ENCODE measurements at regions not wholly inside any gene's neighbourhood (a gene's known extent, or its start where the extent isn't known, plus 50 kb on each side); places are given as distances from the start of the nearest gene placed in this dataset.

GRCh38 chr16:55045756-55046460 is 115.2 kb downstream of the IRX5 start:
- no peak overlapping the region for H3K4me3 ChIP-seq (ENCODE audit: low read depth, low read length)
- DNase-seq (ENCODE audit: low read depth) = no peak
- TF ChIP-seq, protein P1, sequence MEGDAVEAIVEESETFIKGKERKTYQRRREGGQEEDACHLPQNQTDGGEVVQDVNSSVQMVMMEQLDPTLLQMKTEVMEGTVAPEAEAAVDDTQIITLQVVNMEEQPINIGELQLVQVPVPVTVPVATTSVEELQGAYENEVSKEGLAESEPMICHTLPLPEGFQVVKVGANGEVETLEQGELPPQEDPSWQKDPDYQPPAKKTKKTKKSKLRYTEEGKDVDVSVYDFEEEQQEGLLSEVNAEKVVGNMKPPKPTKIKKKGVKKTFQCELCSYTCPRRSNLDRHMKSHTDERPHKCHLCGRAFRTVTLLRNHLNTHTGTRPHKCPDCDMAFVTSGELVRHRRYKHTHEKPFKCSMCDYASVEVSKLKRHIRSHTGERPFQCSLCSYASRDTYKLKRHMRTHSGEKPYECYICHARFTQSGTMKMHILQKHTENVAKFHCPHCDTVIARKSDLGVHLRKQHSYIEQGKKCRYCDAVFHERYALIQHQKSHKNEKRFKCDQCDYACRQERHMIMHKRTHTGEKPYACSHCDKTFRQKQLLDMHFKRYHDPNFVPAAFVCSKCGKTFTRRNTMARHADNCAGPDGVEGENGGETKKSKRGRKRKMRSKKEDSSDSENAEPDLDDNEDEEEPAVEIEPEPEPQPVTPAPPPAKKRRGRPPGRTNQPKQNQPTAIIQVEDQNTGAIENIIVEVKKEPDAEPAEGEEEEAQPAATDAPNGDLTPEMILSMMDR (conservative IDR thresholded peaks at IDR 0.05; ENCODE audit: low read depth, low read length) = no peak

GRCh38 chr16:55046513-55046912 is 115.8 kb downstream of the IRX5 start:
- DNase-seq (ENCODE audit: low read depth) = no peak
- TF ChIP-seq, protein P1 (conservative IDR thresholded peaks at IDR 0.05; ENCODE audit: low read depth, low read length) = no peak

DNA sequence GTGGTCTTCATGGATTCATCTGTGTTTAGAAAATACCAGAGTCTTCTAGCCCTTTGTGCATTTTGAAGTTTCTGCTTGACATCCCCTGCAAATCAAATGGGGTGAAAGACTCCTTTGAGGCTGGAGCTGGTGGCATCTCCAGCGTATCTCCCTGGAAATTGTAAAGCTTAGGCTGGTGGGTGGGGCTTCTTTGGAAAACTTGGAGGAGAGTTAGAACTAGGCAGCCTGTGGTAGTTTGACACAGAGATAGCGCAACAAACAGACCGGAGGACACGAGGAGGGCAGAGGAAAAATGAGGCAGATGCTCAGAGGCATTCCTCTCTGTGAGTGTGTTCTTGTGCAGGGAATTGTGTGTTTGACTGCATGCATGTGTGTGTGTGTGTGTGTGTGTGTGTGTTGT is 116.3 kb downstream of the IRX5 start:
- TF ChIP-seq, protein P1 (conservative IDR thresholded peaks at IDR 0.05; ENCODE audit: low read depth, low read length) = no peak
- DNase-seq (ENCODE audit: low read depth) = no peak
- H3K4me3 ChIP-seq (ENCODE audit: low read depth, low read length) = no peak overlapping the region

More at GRCh38 chr16:55046513-55046912, 115.8 kb downstream of the IRX5 start:
- no peak overlapping the region for H3K4me3 ChIP-seq (ENCODE audit: low read depth, low read length)

GRCh38 chr16:55047331-55047730 is 116.7 kb downstream of the IRX5 start:
- no peak overlapping the region for H3K4me3 ChIP-seq (ENCODE audit: low read depth, low read length)
- DNase-seq (ENCODE audit: low read depth) = no peak
- TF ChIP-seq, protein P1 (conservative IDR thresholded peaks at IDR 0.05; ENCODE audit: low read depth, low read length) = no peak

- H3K4me3 ChIP-seq (ENCODE audit: low read depth, low read length) = no peak overlapping the region
- TF ChIP-seq, protein P1 (conservative IDR thresholded peaks at IDR 0.05; ENCODE audit: low read depth, low read length) = no peak
- no peak for DNase-seq (ENCODE audit: low read depth)
Observed at GRCh38 chr16:55047903-55048497, 117.3 kb downstream of the IRX5 start.

GRCh38 chr16:55048745-55049144 is 118.1 kb downstream of the IRX5 start:
- TF ChIP-seq, protein P1 (conservative IDR thresholded peaks at IDR 0.05; ENCODE audit: low read depth, low read length) = no peak
- H3K4me3 ChIP-seq (ENCODE audit: low read depth, low read length) = no peak overlapping the region
- DNase-seq (ENCODE audit: low read depth) = no peak

Measured in epithelial cell of proximal tubule (primary cell).